ENCODE measurements at regions not wholly inside any gene's neighbourhood (a gene's known extent, or its start where the extent isn't known, plus 50 kb on each side); places are given as distances from the start of the nearest gene placed in this dataset.

- Histone ChIP-seq H3K4me3 (ENCODE audit: insufficient read depth, low read length, poor library complexity, severe bottlenecking) (no peak overlapping the region), H3K9me2 (replicated peaks; ENCODE audit: insufficient read depth, low read length) (no peaks in the 10 kb centered on the region), H2AFZ (ENCODE audit: low read depth, low read length, severe bottlenecking) (no peak overlapping the region), H3K4me2 (ENCODE audit: low read depth, low read length, poor library complexity, severe bottlenecking) (no peak overlapping the region), H3K9me3 (ENCODE audit: insufficient read depth, low read length) (no peaks in the 10 kb centered on the region), H3K9ac (ENCODE audit: low read length) (no peak overlapping the region), H3K27ac (ENCODE audit: low read depth, low read length) (no peak overlapping the region), H3F3A (ENCODE audit: insufficient read depth) (no peaks in the 10 kb centered on the region), H3K79me2 (ENCODE audit: insufficient read depth, low read length) (no peaks in the 10 kb centered on the region), H3K27me3 (ENCODE audit: low read length) (no peaks in the 10 kb centered on the region), H4K20me1 (ENCODE audit: low read depth, low read length) (no peaks in the 10 kb centered on the region), H3K36me3 (ENCODE audit: low read length) (no peaks in the 10 kb centered on the region)
- no peak for TF ChIP-seq EZH2phosphoT487 (conservative IDR thresholded peaks at IDR 0.05; ENCODE audit: low read length)
- TF ChIP-seq CTCF (IDR thresholded peaks at IDR 0.05; ENCODE audit: insufficient read depth, low read length, poor library complexity, severe bottlenecking): no peak
Measured at GRCh38 chr2:217626926-217627325, 375.9 kb downstream of the TNS1 start.

GRCh38 chr2:217625557-217626169 lies 377.1 kb downstream of the TNS1 start:
- Histone ChIP-seq H4K20me1 (ENCODE audit: low read depth, low read length) (no peaks in the 10 kb centered on the region), H3K27ac (ENCODE audit: low read depth, low read length) (no peak overlapping the region), H3K4me2 (ENCODE audit: low read depth, low read length, poor library complexity, severe bottlenecking) (no peak overlapping the region), H3K36me3 (ENCODE audit: low read length) (no peaks in the 10 kb centered on the region), H3F3A (ENCODE audit: insufficient read depth) (no peaks in the 10 kb centered on the region), H3K9ac (ENCODE audit: low read length) (no peak overlapping the region), H3K9me3 (ENCODE audit: insufficient read depth, low read length) (no peaks in the 10 kb centered on the region), H3K4me3 (ENCODE audit: insufficient read depth, low read length, poor library complexity, severe bottlenecking) (no peak overlapping the region), H3K9me2 (replicated peaks; ENCODE audit: insufficient read depth, low read length) (no peaks in the 10 kb centered on the region), H3K79me2 (ENCODE audit: insufficient read depth, low read length) (no peaks in the 10 kb centered on the region), H2AFZ (ENCODE audit: low read depth, low read length, severe bottlenecking) (no peak overlapping the region), H3K27me3 (ENCODE audit: low read length) (no peaks in the 10 kb centered on the region)
- TF ChIP-seq EZH2phosphoT487 (conservative IDR thresholded peaks at IDR 0.05; ENCODE audit: low read length): no peak

GRCh38 chr2:217623281-217623912 lies 379.4 kb downstream of the TNS1 start:
- Histone ChIP-seq H3K27me3 (ENCODE audit: low read length) (no peaks in the 10 kb centered on the region), H3K9me2 (replicated peaks; ENCODE audit: insufficient read depth, low read length) (no peaks in the 10 kb centered on the region), H3F3A (ENCODE audit: insufficient read depth) (no peaks in the 10 kb centered on the region), H3K9me3 (ENCODE audit: insufficient read depth, low read length) (no peaks in the 10 kb centered on the region), H3K4me2 (ENCODE audit: low read depth, low read length, poor library complexity, severe bottlenecking) (no peak overlapping the region), H4K20me1 (ENCODE audit: low read depth, low read length) (no peaks in the 10 kb centered on the region), H3K27ac (ENCODE audit: low read depth, low read length) (no peak overlapping the region), H3K4me3 (ENCODE audit: insufficient read depth, low read length, poor library complexity, severe bottlenecking) (no peak overlapping the region), H2AFZ (ENCODE audit: low read depth, low read length, severe bottlenecking) (no peak overlapping the region), H3K79me2 (ENCODE audit: insufficient read depth, low read length) (no peaks in the 10 kb centered on the region), H3K36me3 (ENCODE audit: low read length) (no peaks in the 10 kb centered on the region), H3K9ac (ENCODE audit: low read length) (no peak overlapping the region)
- TF ChIP-seq EZH2phosphoT487 (conservative IDR thresholded peaks at IDR 0.05; ENCODE audit: low read length): no peak
- TF ChIP-seq CTCF (IDR thresholded peaks at IDR 0.05; ENCODE audit: insufficient read depth, low read length, poor library complexity, severe bottlenecking): no peak

Measured in SU-DHL-6 (cell line).